ENCODE measurements at regions not wholly inside any gene's neighbourhood (a gene's known extent, or its start where the extent isn't known, plus 50 kb on each side); places are given as distances from the start of the nearest gene placed in this dataset.

DNA sequence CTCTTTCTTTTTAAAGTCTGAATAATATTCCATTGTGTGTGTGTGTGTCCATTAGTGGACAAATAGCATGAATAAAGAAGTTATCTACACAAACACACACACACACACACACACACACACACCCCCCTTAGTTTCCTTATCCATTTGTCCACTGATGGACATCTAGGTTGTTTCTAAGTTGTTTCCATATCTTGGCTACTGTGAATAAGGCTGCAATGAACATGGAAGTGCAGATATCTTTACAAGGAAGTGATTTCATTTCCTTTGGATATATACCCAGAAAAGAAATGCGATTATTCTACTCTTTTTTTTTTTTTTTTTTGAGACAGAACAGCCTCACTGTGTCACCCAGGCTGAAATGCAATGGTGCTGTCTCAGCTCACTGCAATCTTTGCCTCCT, 113.5 kb downstream of the MBL2 start:
- Histone ChIP-seq H3K79me1 (ENCODE audit: low read length) (no peaks in the 10 kb centered on the region), H2BK120ac (ENCODE audit: low read depth, low read length) (no peak overlapping the region), H4K8ac (ENCODE audit: low read depth, low read length) (no peak overlapping the region), H3K18ac (ENCODE audit: low read length) (no peak overlapping the region), H3K4me3 (ENCODE audit: low read length) (no peak overlapping the region), H3K27ac (ENCODE audit: low read depth, low read length) (no peak overlapping the region), H3K4ac (ENCODE audit: low read depth, low read length) (no peak overlapping the region), H2BK15ac (replicated peaks; ENCODE audit: low read depth) (no peak overlapping the region), H4K5ac (ENCODE audit: low read length) (no peak overlapping the region), H3K4me2 (ENCODE audit: low read length) (no peak overlapping the region), H2BK5ac (ENCODE audit: low read length) (no peak overlapping the region), H3K27me3 (ENCODE audit: insufficient read depth, low read length, poor library complexity) (no peaks in the 10 kb centered on the region), H3K4me1 (ENCODE audit: control insufficient read depth, low read depth, low read length) (no peaks in the 10 kb centered on the region), H3K79me2 (ENCODE audit: control insufficient read depth, insufficient read depth, low read length) (no peaks in the 10 kb centered on the region), H3K56ac (ENCODE audit: low read length) (no peak overlapping the region), H2AK5ac (ENCODE audit: low read length) (no peak overlapping the region), H3K9ac (ENCODE audit: low read length) (no peak overlapping the region), H3K23ac (ENCODE audit: low read length) (no peak overlapping the region), H3K36me3 (ENCODE audit: control insufficient read depth, insufficient read depth, low read length) (no peaks in the 10 kb centered on the region)
- no CpG with 5 or more reads among the region's 1 CpG for WGBS (ENCODE audit: extremely low coverage, insufficient coverage, low lambda C conversion rate)
- no peak for DNase-seq

DNA sequence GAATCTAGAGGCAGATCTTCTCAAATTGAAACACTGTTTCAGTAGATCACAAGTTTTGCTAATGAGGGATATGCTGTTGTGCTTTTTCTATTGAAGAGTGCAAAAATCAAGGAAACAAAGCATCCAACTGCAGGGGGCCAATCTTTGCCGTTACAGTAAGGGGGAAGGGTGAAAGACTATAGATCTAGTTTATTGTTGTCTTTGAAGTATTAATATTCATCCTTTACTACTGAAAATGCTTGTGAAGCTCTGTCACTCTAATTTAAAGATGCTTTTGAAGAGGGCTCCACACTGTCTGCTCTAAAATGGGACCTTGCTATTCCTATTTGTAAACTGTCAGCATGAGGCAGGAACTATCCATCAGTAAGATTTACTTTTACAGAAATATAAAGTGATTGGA, 110.3 kb downstream of the MBL2 start:
- no peak for DNase-seq
- H3K27ac ChIP-seq (ENCODE audit: low read depth, low read length) = no peak overlapping the region
- H3K79me2 ChIP-seq (ENCODE audit: control insufficient read depth, insufficient read depth, low read length) = no peaks in the 10 kb centered on the region
- no peak overlapping the region for H3K9ac ChIP-seq (ENCODE audit: low read length)
- no peak overlapping the region for H3K4ac ChIP-seq (ENCODE audit: low read depth, low read length)
- H2BK5ac ChIP-seq (ENCODE audit: low read length) = no peak overlapping the region
- no peak overlapping the region for H3K18ac ChIP-seq (ENCODE audit: low read length)
- no peak overlapping the region for H4K5ac ChIP-seq (ENCODE audit: low read length)
- H3K27me3 ChIP-seq (ENCODE audit: insufficient read depth, low read length, poor library complexity) = no peaks in the 10 kb centered on the region
- no peak overlapping the region for H3K56ac ChIP-seq (ENCODE audit: low read length)
- H2BK15ac ChIP-seq (replicated peaks; ENCODE audit: low read depth) = no peak overlapping the region
- no peak overlapping the region for H3K4me2 ChIP-seq (ENCODE audit: low read length)
- no peaks in the 10 kb centered on the region for H3K79me1 ChIP-seq (ENCODE audit: low read length)
- H3K4me3 ChIP-seq (ENCODE audit: low read length) = no peak overlapping the region
- no peak overlapping the region for H4K8ac ChIP-seq (ENCODE audit: low read depth, low read length)
- H3K23ac ChIP-seq (ENCODE audit: low read length) = no peak overlapping the region
- no peak overlapping the region for H2BK120ac ChIP-seq (ENCODE audit: low read depth, low read length)
- WGBS (ENCODE audit: extremely low coverage, insufficient coverage, low lambda C conversion rate) = no CpG with 5 or more reads among the region's 1 CpG
- no peaks in the 10 kb centered on the region for H3K4me1 ChIP-seq (ENCODE audit: control insufficient read depth, low read depth, low read length)
- H3K36me3 ChIP-seq (ENCODE audit: control insufficient read depth, insufficient read depth, low read length) = no peaks in the 10 kb centered on the region
- H2AK5ac ChIP-seq (ENCODE audit: low read length) = no peak overlapping the region

DNA sequence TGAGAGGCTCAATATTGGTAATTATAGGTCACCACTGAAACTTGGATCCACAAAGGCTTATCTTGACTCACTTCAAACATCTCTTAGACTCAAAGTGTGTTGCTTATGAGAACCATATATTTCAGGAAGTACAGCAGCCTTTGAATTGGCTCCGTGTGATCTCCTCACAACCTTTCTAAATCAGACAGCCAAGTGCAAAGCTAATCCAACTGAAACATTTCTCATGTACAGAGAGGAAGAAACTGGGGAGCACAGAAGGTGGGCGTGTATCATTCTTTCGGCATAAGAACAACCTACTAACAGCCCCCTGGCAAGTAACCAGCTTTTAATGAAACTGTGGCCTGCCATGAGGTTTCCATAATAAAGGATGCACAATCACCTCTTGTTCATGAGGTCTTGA, 109.4 kb downstream of the MBL2 start:
- no peak overlapping the region for H3K4me2 ChIP-seq (ENCODE audit: low read length)
- H3K36me3 ChIP-seq (ENCODE audit: control insufficient read depth, insufficient read depth, low read length) = no peaks in the 10 kb centered on the region

DNA sequence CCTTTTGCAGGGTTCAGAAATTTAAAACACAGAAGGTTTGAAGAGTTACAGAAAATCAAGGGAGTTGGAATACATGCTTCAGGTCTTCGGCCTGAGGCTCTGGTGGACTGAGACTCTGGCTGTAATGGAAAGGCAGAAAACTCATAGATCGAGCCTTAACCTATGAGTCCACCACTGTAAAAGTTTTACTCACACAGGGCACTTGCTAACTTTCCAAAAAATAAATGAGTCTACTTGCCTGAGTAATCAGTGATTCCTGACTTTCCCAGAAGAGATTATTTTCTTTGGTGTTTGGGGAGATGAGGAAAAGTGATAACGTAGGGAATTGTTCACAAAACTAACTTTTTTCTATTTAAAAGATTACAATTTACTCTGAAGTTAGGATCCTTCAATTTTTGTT, 108.0 kb downstream of the MBL2 start:
- no CpG with 5 or more reads among the region's 3 CpGs for WGBS (ENCODE audit: extremely low coverage, insufficient coverage, low lambda C conversion rate)
- Histone ChIP-seq H4K8ac (ENCODE audit: low read depth, low read length) (peak overlapping the region; percentile 56), H2BK5ac (ENCODE audit: low read length) (no peak overlapping the region)

More for the DNA sequence above, 109.4 kb downstream of the MBL2 start:
- Histone ChIP-seq H2BK5ac (ENCODE audit: low read length) (no peak overlapping the region), H3K23ac (ENCODE audit: low read length) (no peak overlapping the region), H4K8ac (ENCODE audit: low read depth, low read length) (no peak overlapping the region), H3K4me3 (ENCODE audit: low read length) (no peak overlapping the region), H3K56ac (ENCODE audit: low read length) (no peak overlapping the region), H3K4me1 (ENCODE audit: control insufficient read depth, low read depth, low read length) (no peaks in the 10 kb centered on the region), H3K79me1 (ENCODE audit: low read length) (no peaks in the 10 kb centered on the region), H2BK120ac (ENCODE audit: low read depth, low read length) (no peak overlapping the region), H3K4ac (ENCODE audit: low read depth, low read length) (no peak overlapping the region), H3K79me2 (ENCODE audit: control insufficient read depth, insufficient read depth, low read length) (no peaks in the 10 kb centered on the region), H2BK15ac (replicated peaks; ENCODE audit: low read depth) (no peak overlapping the region), H3K27ac (ENCODE audit: low read depth, low read length) (no peak overlapping the region), H3K18ac (ENCODE audit: low read length) (no peak overlapping the region), H3K27me3 (ENCODE audit: insufficient read depth, low read length, poor library complexity) (no peaks in the 10 kb centered on the region), H3K9ac (ENCODE audit: low read length) (no peak overlapping the region), H2AK5ac (ENCODE audit: low read length) (no peak overlapping the region), H4K5ac (ENCODE audit: low read length) (no peak overlapping the region)
- DNase-seq = no peak
- no CpG with 5 or more reads among the region's 3 CpGs for WGBS (ENCODE audit: extremely low coverage, insufficient coverage, low lambda C conversion rate)

DNA sequence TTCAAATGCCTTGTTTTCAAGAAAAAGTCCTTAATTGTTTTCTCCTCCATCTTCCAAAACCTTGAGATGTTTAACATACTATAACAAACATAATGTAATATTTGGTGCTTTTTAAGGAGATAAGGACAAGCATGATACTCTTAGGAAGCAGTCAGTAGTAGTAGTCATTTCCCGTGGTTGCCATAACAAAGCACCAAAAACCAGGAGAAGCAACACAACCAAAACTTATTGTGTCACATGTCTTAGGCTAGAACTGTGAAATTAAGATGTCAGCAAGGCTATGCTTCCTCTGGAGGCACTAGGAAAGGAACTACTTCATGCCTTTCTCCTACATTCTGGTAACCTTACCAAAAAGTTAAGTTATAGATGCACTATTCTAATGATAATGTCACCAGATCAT, 106.8 kb downstream of the MBL2 start:
- no peak overlapping the region for H3K27ac ChIP-seq (ENCODE audit: low read depth, low read length)
- H4K5ac ChIP-seq (ENCODE audit: low read length) = no peak overlapping the region
- no peak overlapping the region for H3K4ac ChIP-seq (ENCODE audit: low read depth, low read length)
- no peak overlapping the region for H3K9ac ChIP-seq (ENCODE audit: low read length)
- no peaks in the 10 kb centered on the region for H3K27me3 ChIP-seq (ENCODE audit: insufficient read depth, low read length, poor library complexity)
- H3K79me2 ChIP-seq (ENCODE audit: control insufficient read depth, insufficient read depth, low read length) = no peaks in the 10 kb centered on the region
- no CpG with 5 or more reads among the region's 1 CpG for WGBS (ENCODE audit: extremely low coverage, insufficient coverage, low lambda C conversion rate)
- H3K4me1 ChIP-seq (ENCODE audit: control insufficient read depth, low read depth, low read length) = no peaks in the 10 kb centered on the region
- no peak overlapping the region for H4K8ac ChIP-seq (ENCODE audit: low read depth, low read length)
- no peak for DNase-seq
- no peak overlapping the region for H3K4me3 ChIP-seq (ENCODE audit: low read length)
- no peak overlapping the region for H2BK120ac ChIP-seq (ENCODE audit: low read depth, low read length)
- H3K79me1 ChIP-seq (ENCODE audit: low read length) = no peaks in the 10 kb centered on the region
- H3K56ac ChIP-seq (ENCODE audit: low read length) = no peak overlapping the region
- no peak overlapping the region for H3K18ac ChIP-seq (ENCODE audit: low read length)
- H2BK15ac ChIP-seq (replicated peaks; ENCODE audit: low read depth) = no peak overlapping the region
- H3K23ac ChIP-seq (ENCODE audit: low read length) = no peak overlapping the region
- H2AK5ac ChIP-seq (ENCODE audit: low read length) = no peak overlapping the region
- no peak overlapping the region for H2BK5ac ChIP-seq (ENCODE audit: low read length)
- H3K36me3 ChIP-seq (ENCODE audit: control insufficient read depth, insufficient read depth, low read length) = no peaks in the 10 kb centered on the region
- no peak overlapping the region for H3K4me2 ChIP-seq (ENCODE audit: low read length)

More for the DNA sequence above, 108.0 kb downstream of the MBL2 start:
- no peak overlapping the region for H3K9ac ChIP-seq (ENCODE audit: low read length)
- H3K56ac ChIP-seq (ENCODE audit: low read length) = no peak overlapping the region
- H2BK15ac ChIP-seq (replicated peaks; ENCODE audit: low read depth) = no peak overlapping the region
- H3K4me3 ChIP-seq (ENCODE audit: low read length) = no peak overlapping the region
- H3K4me2 ChIP-seq (ENCODE audit: low read length) = no peak overlapping the region
- H3K23ac ChIP-seq (ENCODE audit: low read length) = no peak overlapping the region
- no peak overlapping the region for H2BK120ac ChIP-seq (ENCODE audit: low read depth, low read length)
- no peaks in the 10 kb centered on the region for H3K79me1 ChIP-seq (ENCODE audit: low read length)
- H3K27ac ChIP-seq (ENCODE audit: low read depth, low read length) = no peak overlapping the region
- H3K4me1 ChIP-seq (ENCODE audit: control insufficient read depth, low read depth, low read length) = no peaks in the 10 kb centered on the region
- no peak overlapping the region for H3K4ac ChIP-seq (ENCODE audit: low read depth, low read length)
- no peaks in the 10 kb centered on the region for H3K36me3 ChIP-seq (ENCODE audit: control insufficient read depth, insufficient read depth, low read length)
- H2AK5ac ChIP-seq (ENCODE audit: low read length) = no peak overlapping the region
- H3K18ac ChIP-seq (ENCODE audit: low read length) = no peak overlapping the region
- H3K79me2 ChIP-seq (ENCODE audit: control insufficient read depth, insufficient read depth, low read length) = no peaks in the 10 kb centered on the region
- no peak for DNase-seq
- H3K27me3 ChIP-seq (ENCODE audit: insufficient read depth, low read length, poor library complexity) = no peaks in the 10 kb centered on the region
- no peak overlapping the region for H4K5ac ChIP-seq (ENCODE audit: low read length)

DNA sequence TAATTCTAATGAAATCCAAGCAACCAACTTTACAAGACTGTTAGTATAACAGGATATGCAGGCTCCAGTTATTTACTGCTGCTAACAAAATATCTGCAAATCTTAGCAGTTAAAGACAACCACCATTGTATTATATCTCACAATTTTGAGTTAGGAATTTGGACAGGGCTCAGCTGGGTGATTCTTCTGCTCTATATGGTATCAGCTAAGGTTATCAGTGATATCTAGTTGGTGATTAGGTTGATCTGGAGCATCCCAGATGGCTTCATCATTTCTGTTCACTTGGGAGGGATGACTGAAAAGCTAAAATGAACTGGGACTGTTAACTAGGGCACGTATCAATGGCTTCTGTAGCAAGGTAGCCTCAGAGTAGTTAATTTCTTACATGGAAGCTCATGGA, 105.7 kb downstream of the MBL2 start:
- Histone ChIP-seq H3K56ac (ENCODE audit: low read length) (no peak overlapping the region), H3K79me2 (ENCODE audit: control insufficient read depth, insufficient read depth, low read length) (no peaks in the 10 kb centered on the region), H4K5ac (ENCODE audit: low read length) (no peak overlapping the region), H3K4me2 (ENCODE audit: low read length) (no peak overlapping the region), H3K27ac (ENCODE audit: low read depth, low read length) (no peak overlapping the region), H2BK15ac (replicated peaks; ENCODE audit: low read depth) (no peak overlapping the region), H2AK5ac (ENCODE audit: low read length) (no peak overlapping the region), H3K79me1 (ENCODE audit: low read length) (no peaks in the 10 kb centered on the region), H3K9ac (ENCODE audit: low read length) (no peak overlapping the region), H3K4me3 (ENCODE audit: low read length) (no peak overlapping the region), H3K36me3 (ENCODE audit: control insufficient read depth, insufficient read depth, low read length) (no peaks in the 10 kb centered on the region), H2BK5ac (ENCODE audit: low read length) (no peak overlapping the region), H3K23ac (ENCODE audit: low read length) (no peak overlapping the region), H2BK120ac (ENCODE audit: low read depth, low read length) (no peak overlapping the region), H3K4ac (ENCODE audit: low read depth, low read length) (no peak overlapping the region), H4K8ac (ENCODE audit: low read depth, low read length) (no peak overlapping the region), H3K27me3 (ENCODE audit: insufficient read depth, low read length, poor library complexity) (no peaks in the 10 kb centered on the region), H3K4me1 (ENCODE audit: control insufficient read depth, low read depth, low read length) (no peaks in the 10 kb centered on the region), H3K18ac (ENCODE audit: low read length) (no peak overlapping the region)
- WGBS (ENCODE audit: extremely low coverage, insufficient coverage, low lambda C conversion rate) = no CpG with 5 or more reads among the region's 1 CpG
- no peak for DNase-seq
